D721Med (cell line): ENCODE measurements at regions not wholly inside any gene's neighbourhood (a gene's known extent, or its start where the extent isn't known, plus 50 kb on each side); places are given as distances from the start of the nearest gene placed in this dataset.
"Not testable (repeated sequence)": the region's sequence is repeated elsewhere in the genome, so short reads cannot be mapped to it uniquely, and the experiment has no call there.

Experiments used
- DNase-seq: peaks from one replicate; pipeline ENCODE4 v3.0.0; 2011; ENCODE audit warnings: low spot score; ENCODE audit not compliant: insufficient read length
- FAIRE-seq: peaks from 2 replicates; lab custom pipeline; 2011; peaks lifted over from hg19 to GRCh38; lab: Jason Lieb, UNC
- CTCF ChIP-seq: IDR thresholded peaks from 2 replicates; pipeline ENCODE4 v1.5.1; 2012; ENCODE audit warnings: mild to moderate bottlenecking, control low read depth; ENCODE audit not compliant: insufficient read depth; ENCODE audit errors: missing control alignments

- FAIRE-seq (peak; percentile 21), DNase-seq (no peak)
- no peak for TF ChIP-seq CTCF
Measured at GRCh38 chr7:13021566-13022300, 334.3 kb downstream of the ARL4A start.

GRCh38 chr7:13024121-13024674 lies 336.8 kb downstream of the ARL4A start:
- DNase-seq (no peak), FAIRE-seq (no peak)
- no peak for TF ChIP-seq CTCF

- FAIRE-seq, DNase-seq: not testable (repeated sequence)
Measured at GRCh38 chr7:13025043-13025442, 337.6 kb downstream of the ARL4A start.

- DNase-seq (no peak), FAIRE-seq (no peak)
- TF ChIP-seq CTCF, result no peak
Measured at GRCh38 chr7:13027321-13027720, 339.9 kb downstream of the ARL4A start.

GRCh38 chr7:13028036-13028824 lies 340.8 kb downstream of the ARL4A start:
- no peak for TF ChIP-seq CTCF
- DNase-seq (no peak), FAIRE-seq (no peak)

GRCh38 chr7:13028825-13029099 lies 341.3 kb downstream of the ARL4A start:
- DNase-seq (no peak), FAIRE-seq (no peak)
- TF ChIP-seq CTCF, result no peak

- DNase-seq (no peak), FAIRE-seq (no peak)
- TF ChIP-seq CTCF, result no peak
Measured at GRCh38 chr7:13031468-13031867, 344.0 kb downstream of the ARL4A start.
